ENCODE measurements at regions not wholly inside any gene's neighbourhood (a gene's known extent, or its start where the extent isn't known, plus 50 kb on each side); places are given as distances from the start of the nearest gene placed in this dataset.
"Not testable (repeated sequence)": the region's sequence is repeated elsewhere in the genome, so short reads cannot be mapped to it uniquely, and the experiment has no call there.

DNA sequence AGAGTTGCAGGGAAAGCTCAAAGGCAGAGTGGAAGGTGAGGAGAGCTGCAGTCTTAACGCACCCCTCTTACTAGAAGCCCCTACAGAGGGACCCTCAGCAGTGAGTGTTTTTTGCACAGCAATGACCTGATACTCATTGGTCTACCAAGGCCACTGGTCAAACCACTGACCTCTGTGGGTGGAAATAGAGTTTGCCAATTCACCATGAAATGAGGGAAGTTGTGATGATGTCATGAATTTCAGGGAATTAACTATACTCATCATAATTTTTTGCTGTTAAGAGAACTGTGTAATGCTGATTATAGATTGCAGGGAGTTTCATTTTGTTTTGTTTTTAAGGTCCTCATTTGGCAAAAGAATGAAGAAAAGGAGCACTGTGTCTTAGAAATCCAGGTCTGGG, 101.7 kb upstream of the SMAD3 start:
- no peak for DNase-seq

DNA sequence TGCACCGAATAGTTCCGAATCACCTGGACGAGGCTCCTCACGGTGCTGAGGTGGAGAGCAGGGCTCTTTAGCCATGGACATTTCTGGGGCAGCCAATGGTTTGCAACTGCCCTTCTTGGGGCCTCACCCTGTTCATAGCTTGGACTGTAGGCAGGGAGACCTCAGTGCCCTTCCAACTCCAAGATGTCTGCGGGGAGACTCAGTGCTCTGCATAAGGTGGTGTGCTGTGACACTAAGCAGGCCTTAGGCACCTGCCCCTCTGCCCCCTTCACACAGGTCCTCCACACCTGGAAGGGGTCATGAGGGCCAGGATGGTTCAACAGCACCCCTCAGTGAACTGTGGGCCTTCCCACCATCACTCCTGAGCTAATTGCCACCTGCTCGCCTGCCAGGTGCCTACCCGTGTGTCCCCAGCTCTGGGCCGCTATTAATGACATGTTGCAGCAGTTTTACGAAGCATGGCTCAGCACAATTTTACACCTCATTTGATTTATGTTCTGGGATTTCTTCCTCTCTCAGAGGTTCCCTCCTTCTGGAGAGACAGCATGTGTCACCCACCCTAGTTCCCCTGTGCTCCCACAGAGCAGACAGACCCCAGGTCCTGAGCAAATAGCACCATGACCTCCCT, 101.2 kb upstream of the SMAD3 start:
- no peak for DNase-seq

DNA sequence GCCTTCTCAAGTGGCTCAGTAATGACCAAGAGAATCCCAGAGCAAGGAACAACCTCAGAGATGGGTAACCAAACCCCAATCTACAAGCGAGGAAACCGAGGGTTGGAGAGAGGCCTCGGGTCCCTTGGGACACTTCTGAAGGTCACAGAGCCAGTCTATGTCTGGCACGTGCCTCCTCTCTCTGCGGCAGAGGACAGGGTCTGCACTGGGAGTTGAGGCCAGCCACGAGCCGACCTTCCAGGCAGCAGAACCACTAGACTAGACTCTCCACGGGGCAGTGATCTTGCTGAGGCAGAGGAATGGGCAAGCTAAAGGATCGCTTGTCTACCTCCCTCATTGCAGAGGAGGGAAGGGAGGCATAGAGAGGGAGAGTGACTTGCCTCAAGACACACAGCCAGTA, 100.6 kb upstream of the SMAD3 start:
- DNase-seq, result no peak

DNA sequence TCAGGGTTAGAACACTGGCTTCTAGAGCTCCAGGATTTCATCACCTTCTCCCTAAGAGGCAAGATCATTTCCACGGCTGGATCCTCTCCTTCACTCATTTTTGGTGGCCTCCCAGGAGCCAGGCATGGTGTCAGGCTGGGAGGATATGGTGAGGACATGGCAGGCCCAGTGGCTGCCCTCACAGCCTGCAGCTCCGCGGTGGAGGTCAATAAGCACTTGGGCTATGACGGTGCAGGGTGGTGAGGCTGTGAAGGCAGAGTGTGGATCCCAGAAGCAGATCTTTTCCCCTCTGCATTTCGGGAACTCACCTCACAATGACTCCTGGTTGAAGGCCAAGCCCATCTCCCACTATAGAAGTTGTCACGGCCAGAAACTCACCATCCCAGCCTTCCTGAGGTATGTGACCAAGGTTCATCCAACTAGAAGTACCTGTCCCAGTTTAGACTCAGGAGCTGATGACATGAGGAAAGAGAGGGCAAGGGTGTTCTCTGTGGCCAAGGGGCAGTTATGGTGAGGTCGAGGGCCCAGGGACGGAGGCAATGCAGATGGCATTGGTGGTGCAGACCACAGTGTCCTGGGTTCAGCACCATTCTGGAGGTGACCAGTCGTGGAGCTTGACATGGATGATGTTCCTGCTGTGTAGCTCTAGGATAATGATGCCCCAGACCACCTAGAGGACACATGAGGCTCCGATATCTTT, 100.1 kb upstream of the SMAD3 start:
- DNase-seq, result no peak

DNA sequence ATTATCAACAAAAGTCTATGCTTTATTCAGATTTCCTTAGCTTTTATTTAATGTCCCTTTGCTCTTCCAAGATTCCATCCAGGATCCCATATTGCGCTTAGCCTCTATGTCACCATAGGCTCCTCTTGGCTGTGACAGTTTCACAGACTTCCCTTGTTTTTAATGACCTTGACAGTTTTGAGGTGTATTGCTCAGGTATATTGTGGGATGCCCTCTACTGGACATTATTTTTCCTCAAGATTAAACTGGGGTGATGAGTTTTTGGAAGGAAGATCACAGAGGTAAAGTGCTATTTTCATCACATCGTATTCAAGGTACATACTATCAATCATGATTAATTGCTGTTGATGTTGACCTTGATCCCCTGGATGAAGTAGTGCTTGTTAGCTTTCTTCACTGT, 99.1 kb upstream of the SMAD3 start:
- no peak for DNase-seq

DNA sequence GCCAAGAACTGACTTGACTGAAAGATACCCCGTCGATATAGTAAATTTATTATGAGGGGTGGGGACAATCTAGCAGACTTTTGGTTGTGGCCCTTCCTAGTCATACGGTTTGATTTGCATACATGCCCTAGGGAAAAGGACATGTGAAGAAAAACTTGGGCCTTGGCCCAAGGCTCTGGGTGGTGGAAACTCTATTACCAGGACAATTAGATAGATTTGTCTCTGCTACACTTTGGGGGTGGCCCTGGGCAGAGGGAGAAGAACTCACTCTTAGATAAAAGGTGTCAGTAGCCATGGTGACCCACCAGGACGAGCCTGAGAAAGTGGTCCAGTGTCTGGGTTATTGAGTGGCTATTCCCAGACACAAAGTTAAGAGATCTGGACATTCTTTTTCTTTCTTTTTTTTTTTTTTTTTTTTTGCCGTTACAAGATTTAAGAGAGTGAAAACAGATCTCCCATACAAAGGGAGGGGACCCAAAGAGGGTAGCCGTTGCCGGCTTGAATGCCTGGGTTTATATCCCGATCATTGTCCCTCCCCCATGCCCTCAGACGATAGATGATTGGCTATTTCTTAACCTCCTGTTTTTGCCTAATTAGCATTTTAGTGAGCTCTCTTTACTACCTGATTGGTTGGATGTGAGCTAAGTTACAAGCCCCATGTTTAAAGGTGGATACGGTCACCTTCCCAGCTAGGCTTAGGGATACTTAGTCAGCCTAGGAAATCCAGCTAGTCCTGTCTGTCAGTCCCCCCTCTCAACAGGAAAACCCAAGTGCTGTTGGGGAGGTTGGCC, 96.4 kb upstream of the SMAD3 start:
- DNase-seq, result no peak

DNA sequence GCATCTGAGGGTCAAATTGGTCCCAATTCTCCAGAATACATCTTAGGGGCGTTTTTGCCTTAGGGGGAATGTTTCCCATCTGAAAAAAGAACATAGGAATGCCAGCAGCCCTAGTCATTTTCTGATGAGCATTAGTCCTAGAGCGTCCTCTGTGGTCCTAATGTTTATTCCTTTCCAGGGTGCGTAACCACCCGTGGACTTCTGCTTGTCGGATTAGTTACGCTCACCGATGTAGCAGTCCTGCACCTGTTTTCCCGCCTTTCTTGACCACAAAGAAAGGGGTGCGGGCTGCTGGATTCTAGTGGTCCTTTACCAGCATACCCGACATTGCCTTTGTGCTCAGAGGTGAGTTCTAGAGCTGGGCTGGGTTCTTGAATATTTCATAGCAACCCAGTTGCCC, 91.3 kb upstream of the SMAD3 start:
- DNase-seq, result not testable (repeated sequence)

DNA sequence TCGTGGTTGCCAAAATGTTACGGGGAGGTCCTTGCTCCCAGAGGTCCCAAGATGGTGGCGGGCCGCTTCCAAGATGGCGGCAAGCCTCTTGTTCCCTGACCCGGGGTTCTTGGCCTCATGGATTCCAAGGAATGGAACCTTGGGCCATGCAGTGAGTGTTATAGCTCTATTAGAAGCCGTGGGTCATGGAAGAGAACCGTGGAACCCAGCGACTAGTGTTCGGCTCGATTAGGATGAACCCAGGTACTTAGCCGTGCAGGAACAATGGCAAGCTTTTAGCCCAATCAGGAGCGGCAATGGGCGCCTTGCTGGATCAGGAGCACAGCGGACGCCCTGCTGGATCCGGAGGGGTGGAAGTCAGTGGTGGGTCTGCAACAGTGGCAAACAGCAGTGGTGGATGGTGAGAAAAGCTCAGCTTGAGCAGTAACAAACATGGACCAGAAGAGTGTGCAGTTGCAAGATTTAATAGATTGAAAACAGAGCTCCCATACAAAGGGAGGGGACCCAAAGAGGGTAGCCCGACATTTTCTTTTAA, 89.2 kb upstream of the SMAD3 start:
- DNase-seq, result not testable (repeated sequence)

DNA sequence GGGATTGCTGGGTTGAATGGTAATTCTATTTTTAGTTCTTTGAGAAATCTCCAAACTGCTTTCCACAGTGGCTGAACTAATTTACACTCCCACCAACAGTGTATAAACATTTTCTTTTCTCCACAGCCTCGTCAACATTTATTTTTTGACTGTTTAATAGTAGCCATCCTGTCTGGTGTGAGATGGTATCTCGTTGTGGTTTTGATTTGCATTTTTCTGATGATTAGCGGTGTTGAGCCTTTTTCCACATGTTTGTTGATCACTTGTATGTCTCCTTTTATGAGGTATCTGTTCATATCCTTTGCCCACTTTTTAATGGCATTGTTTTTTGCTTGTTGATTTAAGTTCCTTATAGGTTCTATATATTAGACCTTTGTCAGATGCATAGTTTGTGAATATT, 85.1 kb upstream of the SMAD3 start:
- DNase-seq, result not testable (repeated sequence)

DNA sequence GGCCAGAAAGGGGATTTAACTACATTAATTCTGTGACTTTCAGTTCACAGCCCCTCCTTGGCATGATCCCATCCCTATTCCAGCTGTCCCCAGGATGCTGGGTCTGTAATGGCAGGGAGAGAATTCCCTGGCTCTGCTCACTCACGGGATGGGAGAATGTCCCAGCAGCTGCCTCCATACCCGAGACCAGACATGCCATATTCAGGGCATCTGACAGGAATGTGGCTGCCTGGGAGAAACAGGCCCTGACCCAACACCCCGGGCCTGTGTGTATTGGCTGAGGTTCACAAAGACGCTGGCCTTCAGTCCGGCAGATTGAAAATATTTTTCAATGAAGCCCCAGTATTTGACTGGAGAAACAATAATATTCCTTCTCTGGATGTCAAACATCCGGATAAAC, 83.6 kb upstream of the SMAD3 start:
- DNase-seq, result no peak

DNA sequence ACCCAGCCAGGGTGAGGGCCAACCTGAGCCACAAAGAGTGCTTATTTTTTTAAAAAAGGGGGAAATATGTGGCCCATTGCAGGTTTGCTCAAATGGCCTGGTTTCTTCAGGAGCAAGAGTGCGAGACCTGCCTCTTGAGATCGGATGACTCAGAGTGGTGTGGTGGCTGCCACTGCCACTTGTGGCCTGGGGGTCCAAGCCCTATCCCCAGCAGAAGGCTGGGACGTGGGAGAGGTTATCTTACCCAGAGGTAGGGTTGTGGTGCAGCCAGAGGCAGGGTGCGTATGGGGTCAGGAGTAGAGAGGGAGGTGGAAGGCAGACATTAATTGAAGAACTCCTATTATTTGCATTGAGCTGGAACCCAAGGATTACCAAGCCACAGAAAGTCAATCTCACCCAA, 83.2 kb upstream of the SMAD3 start:
- DNase-seq, result no peak

DNA sequence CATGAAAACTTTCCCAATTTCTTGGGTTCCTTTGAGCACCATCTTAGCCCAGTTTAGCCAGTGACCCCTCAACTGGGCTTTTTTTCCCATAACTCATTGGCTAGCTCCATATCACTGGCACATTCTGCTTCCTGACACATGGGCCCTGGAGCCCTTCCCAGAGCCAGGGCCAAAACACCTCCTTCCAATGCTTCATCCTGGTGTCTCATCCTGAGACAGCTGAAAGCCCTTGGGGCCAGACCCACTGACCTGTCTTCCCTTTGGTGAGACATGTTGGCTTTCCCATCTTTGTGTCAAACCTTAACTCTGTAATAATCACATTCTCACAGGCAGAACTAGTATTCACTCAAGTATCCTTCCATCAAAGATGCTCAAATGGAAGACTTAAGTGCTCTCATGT, 82.6 kb upstream of the SMAD3 start:
- DNase-seq, result no peak

DNA sequence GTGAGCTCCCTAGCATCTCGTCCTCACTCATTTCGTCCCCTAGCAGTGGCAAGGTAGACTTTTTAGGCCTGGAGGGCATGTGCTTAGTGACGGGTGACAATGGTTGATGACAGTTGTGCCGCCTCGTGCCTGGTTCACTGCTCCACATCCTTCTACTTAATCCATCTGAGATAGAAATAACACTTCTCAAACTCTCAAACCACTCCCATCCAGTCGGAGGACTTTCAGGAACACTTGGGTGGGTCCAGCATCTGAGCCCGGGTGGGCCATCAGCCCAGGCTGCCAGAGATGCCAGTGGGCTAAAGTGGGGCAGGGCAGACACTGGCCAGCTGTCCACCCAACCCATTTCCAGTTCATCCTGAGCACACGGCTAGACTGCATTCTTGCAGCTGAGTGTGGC, 79.7 kb upstream of the SMAD3 start:
- DNase-seq, result no peak

DNA sequence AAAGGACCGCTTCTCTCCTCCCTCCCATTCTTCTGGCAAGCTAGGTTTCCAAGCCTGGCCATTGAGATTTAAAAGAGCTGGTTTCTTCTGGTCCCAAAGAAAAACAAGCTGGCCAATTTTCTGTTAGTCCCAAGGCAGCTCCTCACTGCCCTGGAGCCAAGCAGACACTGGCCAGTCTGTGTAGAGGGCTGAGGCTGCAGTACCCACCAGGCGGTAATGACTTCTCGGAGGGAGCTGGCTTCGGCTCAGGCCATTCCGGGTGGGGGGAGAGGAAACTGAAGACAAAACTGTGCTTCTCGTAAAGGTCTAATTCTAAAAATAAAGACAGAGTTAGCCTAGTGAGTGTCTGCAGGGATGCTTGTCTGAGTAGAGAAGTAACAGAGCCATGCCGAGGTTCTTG, 78.5 kb upstream of the SMAD3 start:
- DNase-seq, result no peak

DNA sequence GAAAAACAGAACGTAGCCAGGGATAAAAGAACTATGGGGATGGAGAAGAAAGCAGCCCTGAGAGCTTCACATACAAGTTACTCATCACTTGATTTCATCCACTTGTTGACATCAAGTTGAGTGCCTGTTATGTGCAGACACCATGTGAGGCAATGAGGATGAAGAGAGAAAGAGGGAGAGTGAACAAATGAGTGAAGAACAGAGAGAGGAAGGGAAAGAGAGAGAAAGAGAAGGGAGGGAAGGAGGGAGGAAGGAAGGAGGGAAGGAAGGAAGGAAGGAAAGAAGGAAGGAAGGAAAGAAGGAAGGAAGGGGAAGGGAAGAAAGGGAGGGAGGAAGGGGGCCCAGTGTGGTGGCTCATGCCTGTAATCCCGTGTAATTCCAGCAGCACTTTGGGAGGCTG, 72.3 kb upstream of the SMAD3 start:
- DNase-seq, result no peak

DNA sequence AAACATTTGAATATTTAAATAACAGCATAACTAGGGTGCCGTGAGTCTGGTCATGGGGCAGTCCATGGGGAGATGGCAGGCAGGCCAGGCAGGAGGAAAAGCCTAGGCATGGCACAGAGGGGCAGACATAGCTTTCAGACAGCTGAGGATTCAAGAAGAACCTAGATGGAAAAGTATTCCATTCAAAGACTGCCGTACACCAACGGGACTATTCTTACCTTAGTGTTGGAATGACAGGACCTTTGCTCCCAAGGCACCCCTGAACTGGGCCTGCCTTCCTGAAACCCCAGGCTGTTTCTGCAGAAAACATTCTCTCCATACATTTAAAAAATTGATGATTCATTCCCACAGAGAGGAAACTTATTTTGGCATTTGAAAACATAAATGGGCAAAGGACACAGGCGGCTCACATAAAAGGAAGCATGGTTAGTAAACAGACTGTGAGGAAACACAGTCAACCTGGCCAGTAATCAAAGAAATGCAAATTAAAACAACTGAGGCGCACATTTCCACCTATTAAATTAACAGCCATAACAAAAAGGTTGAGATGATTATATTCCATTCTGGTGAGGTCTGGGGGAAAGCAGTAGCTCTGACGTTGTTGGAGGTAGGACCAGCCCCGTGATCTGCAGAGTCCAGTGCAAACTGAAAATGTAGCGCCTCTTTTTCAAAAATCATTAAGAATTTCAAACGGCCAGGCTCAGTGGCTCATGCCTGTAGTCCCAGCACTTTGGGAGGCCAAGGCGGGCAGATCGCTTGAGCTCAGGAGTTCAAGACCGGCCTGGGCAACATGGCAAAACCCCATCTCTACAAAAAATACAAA, 71.3 kb upstream of the SMAD3 start:
- DNase-seq, result no peak

DNA sequence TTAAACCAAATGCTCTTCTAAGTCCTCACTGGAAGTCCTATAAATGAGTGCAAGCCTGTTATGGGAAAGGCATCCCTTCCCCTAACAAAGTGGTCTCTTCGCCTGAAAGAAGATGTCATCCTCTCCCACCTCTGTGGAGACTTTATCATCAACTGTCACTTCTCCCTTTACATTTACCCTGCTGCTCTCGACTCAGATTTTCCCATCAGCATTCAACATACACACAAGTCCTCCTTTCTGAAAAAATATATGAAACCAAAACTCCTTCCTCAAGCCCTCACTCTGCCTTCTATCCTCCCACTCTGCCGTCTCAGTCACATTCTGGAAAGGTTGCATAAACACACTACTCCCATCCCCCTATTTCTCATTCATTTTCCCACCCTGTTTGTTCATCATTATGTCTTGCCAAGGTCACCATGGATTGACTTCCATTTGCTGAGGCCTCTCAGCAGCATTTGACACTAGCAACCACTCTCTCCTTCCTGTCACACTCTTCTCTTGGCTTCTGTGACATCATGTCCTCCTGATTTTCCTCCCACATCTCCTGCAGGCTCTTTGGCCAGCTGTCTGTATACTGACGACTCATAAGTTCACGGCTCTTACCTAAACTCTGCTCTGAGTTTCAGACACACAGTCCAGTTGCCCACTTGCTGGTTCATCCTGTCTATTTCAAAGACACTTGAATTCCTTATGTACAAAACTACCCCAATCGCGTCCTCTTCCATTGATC, 70.3 kb upstream of the SMAD3 start:
- no peak for DNase-seq

DNA sequence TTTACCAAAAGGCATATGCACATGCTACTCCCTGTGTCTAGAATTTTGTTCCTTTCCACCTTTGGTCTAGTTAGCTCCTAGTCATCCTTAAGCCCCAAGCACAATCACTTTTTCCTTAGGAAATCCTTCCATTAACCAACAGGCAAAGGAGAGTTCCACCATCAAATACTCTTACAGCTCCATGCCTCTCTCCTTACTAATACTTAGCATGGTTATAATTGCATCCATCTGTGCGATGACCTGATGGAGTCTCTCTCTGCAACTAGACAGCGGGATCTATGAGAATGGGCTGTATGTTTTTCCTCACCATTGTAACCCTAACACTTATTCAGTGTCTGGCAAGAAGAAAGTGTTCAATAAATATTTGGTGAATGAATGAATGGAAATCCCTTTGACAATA, 69.3 kb upstream of the SMAD3 start:
- no peak for DNase-seq

DNA sequence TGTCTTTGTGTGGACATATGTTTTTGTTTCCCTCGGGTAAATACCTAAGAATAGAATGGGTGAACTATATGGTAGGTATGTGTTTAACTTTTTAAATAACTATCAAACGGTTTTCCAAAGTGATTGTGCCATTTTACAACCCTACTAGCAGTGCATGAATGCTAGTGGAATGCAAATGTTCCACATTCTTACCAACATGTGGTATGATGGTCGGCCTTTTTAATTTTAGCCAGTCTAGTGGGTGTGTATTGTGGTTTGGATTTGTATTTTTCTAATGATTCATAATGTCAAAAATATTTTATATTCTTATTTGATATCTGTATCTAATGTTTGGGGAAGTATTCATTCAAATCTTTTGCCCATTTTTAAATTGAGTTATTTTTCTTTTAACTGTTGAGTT, 68.2 kb upstream of the SMAD3 start:
- no peak for DNase-seq

DNA sequence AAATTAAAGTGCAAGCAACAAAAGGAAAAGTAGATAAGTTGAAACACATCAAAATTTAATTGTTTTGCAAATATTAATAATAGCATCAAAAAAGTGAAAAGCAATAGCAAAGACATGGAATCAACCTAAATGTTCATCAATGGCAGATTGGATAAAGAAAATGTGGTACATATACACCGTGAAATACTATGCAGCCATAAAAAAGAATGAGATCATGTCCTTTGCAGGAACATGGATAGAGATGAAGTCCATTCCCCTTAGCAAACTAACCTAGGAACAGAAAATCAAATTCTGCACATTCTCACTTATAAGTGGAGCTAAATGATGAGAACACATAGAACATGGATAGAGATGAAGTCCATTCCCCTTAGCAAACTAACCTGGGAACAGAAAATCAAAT, 67.2 kb upstream of the SMAD3 start:
- not testable (repeated sequence) for DNase-seq
